ENCODE measurements at regions not wholly inside any gene's neighbourhood (a gene's known extent, or its start where the extent isn't known, plus 50 kb on each side); places are given as distances from the start of the nearest gene placed in this dataset.

- TF ChIP-seq POLR2A (IDR thresholded peaks at IDR 0.05) (no peak), CTCF (IDR thresholded peaks at IDR 0.05) (no peak), POLR2AphosphoS5 (IDR thresholded peaks at IDR 0.05) (no peak)
Observed at GRCh38 chr18:4641771-4642368, 186.8 kb upstream of the DLGAP1 start.

Data from suprapubic skin (tissue), 4 donors.